Cardiac fibroblast (primary cell): ENCODE measurements at regions not wholly inside any gene's neighbourhood (a gene's known extent, or its start where the extent isn't known, plus 50 kb on each side); places are given as distances from the start of the nearest gene placed in this dataset.

Experiments used
- DNase-seq, 2 donors: peaks; one replicate each; pipeline versions ENCODE4 v3.0.0 to v3.0.0-alpha.2; 2010; ENCODE audit warnings: low read depth in 2 of 2
- H3K4me3 ChIP-seq, 2 donors: replicated peaks in 1 of 2; 1 replicate in 1 of 2; 2 replicates in 1 of 2; pipeline ENCODE4 v1.5.1; 2011; ENCODE audit warnings: low read depth in 2 of 2, low read length in 2 of 2, mild to moderate bottlenecking in 2 of 2, moderate library complexity in 1 of 2
- CTCF ChIP-seq: IDR thresholded peaks from one replicate; pipeline ENCODE4 v1.5.1; 2011; ENCODE audit warnings: low read depth, mild to moderate bottlenecking, low read length, inconsistent platforms

GRCh38 chr6:144697801-144698200, 412.7 kb downstream of the UTRN start:
- no peak overlapping the region for H3K4me3 ChIP-seq
- no peak for DNase-seq
- TF ChIP-seq CTCF = no peak

GRCh38 chr6:144702781-144703180, 417.6 kb downstream of the UTRN start:
- H3K4me3 ChIP-seq = no peak overlapping the region
- no peak for TF ChIP-seq CTCF
- DNase-seq = no peak

GRCh38 chr6:144710207-144710606, 425.1 kb downstream of the UTRN start:
- TF ChIP-seq CTCF = no peak
- no peak overlapping the region for H3K4me3 ChIP-seq
- DNase-seq = peak; percentile 79 to 90

GRCh38 chr6:144711661-144712060, 426.5 kb downstream of the UTRN start:
- no peak for TF ChIP-seq CTCF

GRCh38 chr6:144712541-144712940, 427.4 kb downstream of the UTRN start:
- no peak for TF ChIP-seq CTCF
- no peak overlapping the region for H3K4me3 ChIP-seq
- DNase-seq = peak; percentile 30 to 50

More at GRCh38 chr6:144711661-144712060, 426.5 kb downstream of the UTRN start:
- no peak for DNase-seq
- H3K4me3 ChIP-seq = no peak overlapping the region

- no peak overlapping the region for H3K4me3 ChIP-seq
- no peak for TF ChIP-seq CTCF
- no peak for DNase-seq
These were observed 429.0 kb downstream of the UTRN start for GRCh38 chr6:144714021-144714712.

- H3K4me3 ChIP-seq = no peak overlapping the region
- TF ChIP-seq CTCF = no peak
- no peak for DNase-seq
These were observed 430.2 kb downstream of the UTRN start for GRCh38 chr6:144715344-144715743.
